Stimulated activated memory B cell treated with anti-CD40 and anti-IgM and Interleukin-4, amounts not matched to agents 10 μg/mL and 1 μg/mL and 100 μg/mL, for 72 hours (primary cell): ENCODE measurements at regions not wholly inside any gene's neighbourhood (a gene's known extent, or its start where the extent isn't known, plus 50 kb on each side); places are given as distances from the start of the nearest gene placed in this dataset.
"Not testable (repeated sequence)": the region's sequence is repeated elsewhere in the genome, so short reads cannot be mapped to it uniquely, and the experiment has no call there.

Experiments used
- ATAC-seq: fragments of 150-1000 bp; cut with Tn5 transposase; 2 replicates; pipeline ENCODE4 v1.10.0; 2021
- H3K27ac Mint-ChIP-seq: one replicate; pipeline ENCODE4 v1.8.0; 2022; ENCODE audit warnings: mild to moderate bottlenecking, mixed read lengths
- H3K27me3 Mint-ChIP-seq: one replicate; pipeline ENCODE4 v1.8.0; 2022; ENCODE audit warnings: mixed read lengths
- H3K36me3 Mint-ChIP-seq: one replicate; pipeline ENCODE4 v1.8.0; 2022; ENCODE audit warnings: mixed read lengths
- H3K4me1 Mint-ChIP-seq: one replicate; pipeline ENCODE4 v1.8.0; 2022; ENCODE audit warnings: mixed read lengths
- H3K4me3 Mint-ChIP-seq: one replicate; pipeline ENCODE4 v1.8.0; 2022; ENCODE audit warnings: mild to moderate bottlenecking, moderate library complexity, mixed read lengths
- H3K9me3 Mint-ChIP-seq: one replicate; pipeline ENCODE4 v1.8.0; 2022; ENCODE audit warnings: mixed read lengths

DNA sequence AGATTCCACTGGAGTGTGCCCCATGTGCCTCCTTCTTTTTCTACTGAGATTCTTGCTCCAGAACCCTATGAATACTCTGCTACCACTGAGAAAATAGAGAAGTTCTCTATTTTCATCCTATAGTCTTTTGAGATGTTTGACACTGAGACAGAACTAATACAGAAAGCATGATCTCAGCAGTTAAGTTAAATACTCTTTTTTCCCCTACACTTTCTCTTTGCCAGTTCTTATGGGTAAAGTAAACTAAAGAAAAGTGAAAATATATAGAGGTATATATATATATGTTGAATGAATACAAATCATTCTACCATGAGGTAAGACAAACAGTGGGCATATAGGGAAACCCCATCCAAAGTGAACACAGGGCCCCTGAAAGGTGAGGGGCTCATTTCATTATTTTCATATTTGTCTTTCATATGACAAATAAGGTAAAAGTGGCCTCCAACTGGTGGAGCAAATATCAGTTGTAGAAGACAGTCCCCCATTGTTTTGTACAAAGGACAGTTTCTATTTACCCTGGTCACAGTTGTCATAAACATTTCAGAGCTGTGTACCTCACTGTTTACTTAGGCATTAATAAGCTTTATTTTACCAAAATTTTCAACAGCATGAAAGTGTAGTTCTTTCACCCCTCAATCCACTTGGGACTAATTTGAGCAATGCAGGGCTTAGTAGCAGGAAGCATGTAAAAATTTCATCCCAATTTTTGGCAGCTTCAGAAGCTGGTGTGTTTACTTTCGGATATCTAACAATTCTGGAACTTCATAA is 188.3 kb upstream of the MARCKS start:
- H3K4me1 Mint-ChIP-seq, result peaks cover 11% of the 10 kb centered on the region
- H3K36me3 Mint-ChIP-seq, result no peaks in the 10 kb centered on the region
- no peaks in the 10 kb centered on the region for H3K27me3 Mint-ChIP-seq
- no peak overlapping the region for H3K4me3 Mint-ChIP-seq
- H3K9me3 Mint-ChIP-seq, result no peaks in the 10 kb centered on the region
- ATAC-seq, result no peak
- no peak overlapping the region for H3K27ac Mint-ChIP-seq

DNA sequence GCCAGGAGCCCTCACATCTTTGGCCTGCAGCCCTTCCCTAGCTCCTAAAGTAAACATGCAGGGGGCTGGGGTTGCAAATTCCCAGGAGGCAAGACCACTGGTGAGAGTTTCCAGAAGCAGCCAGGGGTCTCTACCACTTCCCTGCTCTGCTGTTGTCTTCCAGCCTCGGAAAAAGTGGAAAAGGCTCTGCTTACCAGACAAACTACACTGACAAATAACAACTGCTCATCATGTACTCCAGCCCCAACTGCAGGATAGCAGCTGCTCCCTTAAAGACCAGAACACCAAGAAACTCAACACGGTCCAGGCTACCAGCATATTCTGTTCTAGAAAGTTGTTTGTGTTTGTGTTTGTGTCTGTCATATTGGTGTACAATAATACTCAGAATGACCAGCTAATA is 187.5 kb upstream of the MARCKS start:
- no peaks in the 10 kb centered on the region for H3K9me3 Mint-ChIP-seq
- H3K36me3 Mint-ChIP-seq, result no peaks in the 10 kb centered on the region
- no peak for ATAC-seq
- no peak overlapping the region for H3K4me3 Mint-ChIP-seq
- H3K4me1 Mint-ChIP-seq, result peaks cover 11% of the 10 kb centered on the region
- H3K27ac Mint-ChIP-seq, result no peak overlapping the region
- no peaks in the 10 kb centered on the region for H3K27me3 Mint-ChIP-seq

DNA sequence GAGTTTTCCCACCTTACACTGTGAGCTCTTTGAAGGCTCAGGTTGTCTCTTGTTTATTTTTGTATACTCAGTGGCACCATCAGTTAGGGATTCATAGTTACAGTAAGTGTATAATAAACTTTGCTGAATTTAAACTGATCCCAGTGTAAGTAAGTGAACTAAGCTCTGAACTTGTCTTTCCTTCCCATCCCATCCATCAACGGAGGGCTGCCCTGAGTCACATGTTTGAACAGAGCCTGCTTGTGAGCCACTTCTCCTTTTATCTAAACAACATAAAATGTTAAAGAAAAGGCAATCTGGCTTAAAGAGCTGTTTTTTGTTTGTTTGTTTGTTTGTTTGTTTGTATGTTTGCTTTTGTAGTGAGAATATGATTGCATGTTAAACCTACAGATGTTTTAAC is 185.7 kb upstream of the MARCKS start:
- peaks cover 11% of the 10 kb centered on the region for H3K4me1 Mint-ChIP-seq
- H3K27me3 Mint-ChIP-seq, result no peaks in the 10 kb centered on the region
- no peaks in the 10 kb centered on the region for H3K36me3 Mint-ChIP-seq
- H3K4me3 Mint-ChIP-seq, result no peak overlapping the region
- ATAC-seq, result no peak
- no peak overlapping the region for H3K27ac Mint-ChIP-seq
- H3K9me3 Mint-ChIP-seq, result no peaks in the 10 kb centered on the region

DNA sequence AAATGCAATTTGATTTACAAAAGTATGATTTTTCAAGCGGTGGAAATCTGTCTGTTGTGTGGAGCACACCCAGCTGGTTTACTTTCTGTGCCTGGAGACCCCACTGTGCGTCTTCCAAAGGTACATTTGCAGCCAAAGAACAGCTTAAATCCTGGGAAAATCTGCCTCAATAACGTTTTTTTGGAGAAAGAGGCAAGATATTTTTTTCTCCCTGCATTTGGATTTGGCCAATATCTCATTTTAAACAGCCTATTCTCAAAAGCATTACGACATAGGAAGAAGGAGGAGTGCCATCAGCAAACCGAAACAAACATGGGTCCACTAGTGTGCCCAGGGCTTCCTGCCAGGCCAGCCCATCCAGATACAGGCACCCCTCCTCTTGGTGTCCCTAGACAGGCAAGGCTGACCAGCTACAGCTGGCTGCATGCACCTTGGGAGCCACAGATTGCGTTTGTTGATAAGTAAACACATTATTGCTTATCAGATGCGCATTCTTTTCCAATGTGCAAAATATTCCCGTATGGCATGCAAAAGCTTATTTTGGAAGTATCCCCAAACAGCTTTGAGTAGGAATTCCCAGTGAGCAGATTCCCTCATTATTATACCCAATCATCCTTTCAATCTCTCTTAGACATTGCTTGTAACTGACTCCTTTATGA is 184.5 kb upstream of the MARCKS start:
- Mint-ChIP-seq H3K36me3 (no peaks in the 10 kb centered on the region), H3K4me3 (no peak overlapping the region), H3K9me3 (no peaks in the 10 kb centered on the region), H3K4me1 (peaks cover 11% of the 10 kb centered on the region), H3K27me3 (no peaks in the 10 kb centered on the region), H3K27ac (no peak overlapping the region)
- no peak for ATAC-seq

DNA sequence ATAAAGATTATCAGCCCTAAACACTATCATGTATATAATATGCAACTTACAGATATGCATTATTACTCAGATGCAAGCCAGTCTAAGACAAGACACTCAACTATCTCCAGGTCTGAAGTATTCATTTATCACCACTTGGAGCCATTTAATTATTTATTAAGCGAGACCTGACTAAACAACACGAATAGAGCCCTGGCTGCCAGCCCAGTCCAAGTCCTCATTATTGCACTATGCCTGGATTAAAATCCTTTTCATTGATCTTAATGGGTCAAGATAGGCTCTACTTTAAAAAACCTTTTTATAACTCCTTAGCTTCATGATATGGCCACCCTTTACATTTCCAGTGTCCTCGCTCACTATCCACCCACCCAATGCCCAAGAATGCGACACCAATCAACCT is 183.1 kb upstream of the MARCKS start:
- Mint-ChIP-seq H3K36me3 (no peaks in the 10 kb centered on the region), H3K27ac (no peak overlapping the region), H3K4me1 (peaks cover 19% of the 10 kb centered on the region), H3K27me3 (no peaks in the 10 kb centered on the region), H3K4me3 (no peak overlapping the region), H3K9me3 (no peaks in the 10 kb centered on the region)
- ATAC-seq, result no peak

DNA sequence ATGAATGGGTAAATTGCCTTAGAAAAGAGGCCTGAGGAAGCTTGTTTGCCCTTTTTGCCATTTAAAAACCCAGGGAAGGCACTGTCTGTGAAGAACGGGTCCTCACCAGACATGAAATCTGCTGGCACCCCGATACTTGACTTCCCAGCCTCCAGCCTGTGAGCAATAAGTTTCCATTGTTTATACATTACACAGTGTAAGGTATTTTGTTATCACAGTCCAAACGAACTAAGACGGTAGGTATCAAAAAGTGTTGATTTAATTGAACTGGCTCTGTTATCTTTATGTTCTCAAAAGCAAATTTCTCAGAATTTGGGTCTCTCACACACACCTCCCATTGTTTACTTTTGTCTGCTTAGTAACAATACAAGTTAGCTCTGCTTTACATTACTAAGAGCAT is 181.1 kb upstream of the MARCKS start:
- ATAC-seq, result no peak
- no peaks in the 10 kb centered on the region for H3K36me3 Mint-ChIP-seq
- H3K9me3 Mint-ChIP-seq, result no peaks in the 10 kb centered on the region
- H3K4me3 Mint-ChIP-seq, result no peak overlapping the region
- peaks cover 29% of the 10 kb centered on the region for H3K4me1 Mint-ChIP-seq
- no peaks in the 10 kb centered on the region for H3K27me3 Mint-ChIP-seq
- H3K27ac Mint-ChIP-seq, result no peak overlapping the region

DNA sequence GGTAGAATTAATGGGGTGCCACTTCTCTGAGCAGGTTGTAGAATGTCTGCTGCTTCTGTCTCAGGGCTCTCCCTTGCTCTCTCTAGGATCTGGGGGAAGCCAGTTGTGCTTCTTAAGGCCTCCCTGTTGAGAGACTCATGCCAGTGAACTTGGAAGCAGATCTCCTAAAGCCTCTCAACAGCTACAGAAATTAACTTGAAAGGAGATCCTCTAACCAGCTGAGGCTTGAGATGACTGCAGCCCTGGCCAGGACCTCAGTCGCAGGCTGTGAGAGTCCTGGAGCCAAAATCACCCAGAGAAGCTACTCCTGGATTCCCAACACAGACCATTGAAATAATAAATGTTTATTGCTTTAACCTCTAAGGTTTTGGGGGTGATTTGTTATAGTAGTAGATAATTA is 180.2 kb upstream of the MARCKS start:
- Mint-ChIP-seq H3K4me3 (no peak overlapping the region), H3K36me3 (no peaks in the 10 kb centered on the region), H3K27ac (no peak overlapping the region), H3K27me3 (no peaks in the 10 kb centered on the region), H3K4me1 (peaks cover 29% of the 10 kb centered on the region), H3K9me3 (no peaks in the 10 kb centered on the region)
- no peak for ATAC-seq

DNA sequence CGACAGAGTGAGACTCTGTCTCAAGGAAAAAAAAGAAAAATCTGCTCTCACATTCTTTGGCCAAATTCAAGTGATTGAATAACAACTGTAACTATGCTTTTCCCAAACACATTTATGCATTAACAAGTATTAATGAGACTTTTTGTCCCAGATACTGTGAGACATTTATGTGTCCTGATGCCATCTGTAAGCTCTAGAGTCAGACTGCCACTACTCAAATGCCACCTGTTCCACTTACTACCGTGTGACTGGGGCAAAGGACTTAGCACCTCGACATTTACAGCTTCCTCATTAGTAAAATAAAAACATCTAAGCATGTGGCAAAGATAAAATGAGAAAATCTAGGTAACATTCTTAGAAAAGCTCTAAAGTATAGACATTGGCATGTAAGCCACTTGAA is 178.1 kb upstream of the MARCKS start:
- Mint-ChIP-seq H3K4me3 (no peak overlapping the region), H3K27ac (no peak overlapping the region), H3K36me3 (no peaks in the 10 kb centered on the region), H3K27me3 (no peaks in the 10 kb centered on the region), H3K4me1 (peaks cover 33% of the 10 kb centered on the region), H3K9me3 (no peaks in the 10 kb centered on the region)
- no peak for ATAC-seq

DNA sequence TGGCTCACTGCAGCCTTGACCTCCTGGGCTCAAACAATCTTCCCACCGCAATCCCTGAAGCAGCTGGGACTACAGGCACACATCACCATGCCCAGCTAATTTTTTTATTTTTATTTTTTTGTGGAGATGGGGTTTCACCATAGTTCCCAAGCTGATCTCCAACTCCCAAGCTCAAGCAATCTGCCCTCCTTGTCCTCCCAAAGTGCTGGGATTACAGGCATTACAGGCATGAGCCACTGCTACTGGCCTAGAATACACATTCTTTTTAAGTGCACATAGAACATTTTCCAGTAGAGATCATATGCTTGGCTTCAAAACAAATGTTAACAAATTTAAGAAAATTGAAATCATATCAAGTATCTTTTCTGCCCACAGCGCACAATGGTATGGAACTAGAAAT is 176.8 kb upstream of the MARCKS start:
- H3K4me1 Mint-ChIP-seq, result peaks cover 40% of the 10 kb centered on the region
- H3K27me3 Mint-ChIP-seq, result no peaks in the 10 kb centered on the region
- no peak for ATAC-seq
- no peak overlapping the region for H3K4me3 Mint-ChIP-seq
- H3K27ac Mint-ChIP-seq, result no peak overlapping the region
- no peaks in the 10 kb centered on the region for H3K36me3 Mint-ChIP-seq
- H3K9me3 Mint-ChIP-seq, result no peaks in the 10 kb centered on the region

DNA sequence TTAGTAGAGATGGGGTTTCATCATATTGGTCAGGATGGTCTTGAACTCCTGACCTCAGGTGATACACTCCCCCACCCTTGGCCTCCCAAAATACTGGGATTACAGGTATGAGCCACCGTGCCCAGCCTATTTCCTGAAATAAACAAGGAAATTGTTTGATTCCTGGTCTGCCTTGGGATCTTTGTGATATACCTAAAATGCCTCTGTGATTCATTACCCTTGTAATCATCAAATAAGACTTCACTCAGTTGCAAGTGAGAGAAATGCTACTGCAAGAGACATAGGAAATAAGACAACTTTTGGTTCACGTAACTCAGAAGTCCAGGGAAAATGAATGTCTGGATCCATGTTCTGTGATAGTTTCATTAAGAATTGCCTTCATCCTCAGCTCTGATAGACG is 173.2 kb upstream of the MARCKS start:
- Mint-ChIP-seq H3K4me3 (no peak overlapping the region), H3K4me1 (peaks cover 40% of the 10 kb centered on the region), H3K9me3 (no peaks in the 10 kb centered on the region), H3K27ac (peak overlapping the region; percentile 89), H3K27me3 (no peaks in the 10 kb centered on the region), H3K36me3 (no peaks in the 10 kb centered on the region)
- no peak for ATAC-seq

DNA sequence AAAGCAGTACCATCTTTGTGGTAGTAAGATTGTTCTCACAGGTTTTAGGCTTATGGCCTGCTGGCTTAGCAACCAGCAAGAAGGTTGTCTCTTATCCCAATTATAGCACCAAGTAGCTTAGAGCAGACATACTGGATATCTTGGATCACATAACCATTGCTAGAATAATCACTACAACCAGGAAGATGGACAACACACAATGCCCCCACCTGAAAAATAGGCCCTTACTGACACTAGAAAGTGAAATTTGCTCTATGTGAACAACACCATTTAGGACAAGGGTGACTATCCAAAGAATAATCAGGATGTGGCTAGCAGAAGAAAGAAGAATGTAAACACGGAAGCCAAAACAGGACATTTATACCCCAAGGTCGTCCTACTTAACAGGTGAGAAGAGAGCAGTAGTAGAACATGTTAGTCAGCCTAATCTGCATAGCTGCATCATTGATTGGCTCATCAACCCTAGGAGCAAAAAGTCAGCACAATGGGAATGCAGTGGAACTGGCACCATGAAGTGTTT is 172.7 kb upstream of the MARCKS start:
- Mint-ChIP-seq H3K27me3 (no peaks in the 10 kb centered on the region), H3K9me3 (no peaks in the 10 kb centered on the region), H3K27ac (peak overlapping the region; percentile 89), H3K36me3 (no peaks in the 10 kb centered on the region), H3K4me1 (peaks cover 40% of the 10 kb centered on the region), H3K4me3 (no peak overlapping the region)
- ATAC-seq, result peak; percentile 62

DNA sequence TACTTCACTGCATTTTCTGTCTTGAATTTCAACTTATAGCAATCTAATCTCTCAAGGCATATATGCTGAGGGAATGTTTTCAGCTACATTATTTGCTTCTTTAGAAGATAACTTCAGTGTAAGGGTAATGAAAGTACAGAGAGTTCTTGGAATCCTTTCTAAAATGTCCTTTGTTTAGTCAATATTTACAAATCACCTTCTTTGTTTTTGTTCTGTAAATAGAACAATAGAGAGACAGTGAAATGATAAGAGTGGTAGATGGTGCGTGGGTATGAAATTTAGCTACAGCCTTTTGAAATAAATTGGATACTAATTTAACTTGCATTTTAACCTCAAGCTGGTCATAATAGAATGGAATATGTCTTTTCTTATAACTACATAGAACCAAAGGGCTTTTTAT is 171.1 kb upstream of the MARCKS start:
- no peak overlapping the region for H3K27ac Mint-ChIP-seq
- peaks cover 46% of the 10 kb centered on the region for H3K4me1 Mint-ChIP-seq
- H3K27me3 Mint-ChIP-seq, result no peaks in the 10 kb centered on the region
- no peak overlapping the region for H3K4me3 Mint-ChIP-seq
- H3K9me3 Mint-ChIP-seq, result no peaks in the 10 kb centered on the region
- H3K36me3 Mint-ChIP-seq, result no peaks in the 10 kb centered on the region
- no peak for ATAC-seq

DNA sequence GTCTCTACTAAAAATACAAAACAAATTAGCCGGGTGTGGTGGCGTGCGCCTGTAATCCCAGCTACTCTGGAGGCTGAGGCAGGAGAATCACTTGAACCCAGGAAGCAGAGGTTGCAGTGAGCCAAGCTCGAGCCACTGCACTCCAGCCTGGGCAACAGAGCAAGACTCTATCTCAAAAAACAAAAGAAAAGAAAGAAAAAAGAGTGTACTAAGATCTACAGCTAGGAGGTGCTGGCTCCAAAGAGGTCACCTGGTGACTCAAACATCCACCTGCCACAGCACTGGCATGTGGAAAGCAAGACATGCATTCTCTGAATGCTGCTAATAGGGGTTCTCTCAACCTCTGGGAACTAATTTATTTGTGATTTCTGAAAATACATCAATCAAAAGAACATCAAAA is 167.5 kb upstream of the MARCKS start:
- H3K4me3 Mint-ChIP-seq, H3K9me3 Mint-ChIP-seq, H3K36me3 Mint-ChIP-seq, ATAC-seq, H3K27me3 Mint-ChIP-seq: not testable (repeated sequence)
- Mint-ChIP-seq H3K27ac (peak overlapping the region; percentile 81), H3K4me1 (peaks cover 29% of the 10 kb centered on the region)

DNA sequence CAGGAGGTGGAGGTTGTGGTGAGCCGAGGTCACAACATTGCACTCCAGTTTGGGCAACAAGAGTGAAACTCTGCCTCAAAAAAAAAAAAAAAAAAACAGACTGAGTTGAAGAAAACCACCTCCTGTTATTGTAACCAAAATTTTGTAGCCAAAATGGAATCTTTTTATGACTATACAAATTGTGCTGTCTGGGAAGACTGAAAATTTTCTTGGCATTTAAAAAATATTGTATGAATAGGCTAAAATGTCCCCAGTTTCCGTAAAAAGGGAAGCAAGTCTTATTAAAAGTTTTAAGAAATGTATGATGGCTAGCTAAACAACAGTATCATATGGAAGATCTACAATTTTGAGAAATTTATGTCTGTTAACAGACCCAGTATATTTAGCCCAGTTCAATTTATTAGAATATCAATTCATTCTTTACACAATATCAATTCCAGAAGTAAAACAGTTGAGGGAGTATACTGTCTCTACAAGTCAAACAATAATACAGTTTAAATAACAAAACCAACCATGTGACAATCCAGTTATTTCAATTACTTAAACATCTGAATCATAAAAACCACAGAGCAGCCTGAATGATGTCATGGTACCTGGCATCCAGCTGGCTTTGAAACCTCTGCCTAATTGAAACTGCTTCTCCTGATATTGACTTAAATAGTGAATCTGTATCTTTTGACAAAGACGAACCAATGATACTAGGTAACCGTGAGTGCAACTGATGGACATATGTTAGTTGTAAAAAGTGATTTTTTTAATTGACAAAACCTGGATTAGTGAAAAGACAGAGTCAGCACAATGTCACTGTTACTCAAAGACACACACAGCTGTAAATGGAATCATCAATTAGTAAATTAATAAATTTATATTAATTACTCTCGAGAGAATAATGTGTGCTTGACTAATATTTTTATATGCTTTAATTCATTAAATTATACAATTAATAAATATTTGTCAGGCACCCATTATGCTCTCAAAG is 166.6 kb upstream of the MARCKS start:
- H3K4me1 Mint-ChIP-seq, result peaks cover 27% of the 10 kb centered on the region

DNA sequence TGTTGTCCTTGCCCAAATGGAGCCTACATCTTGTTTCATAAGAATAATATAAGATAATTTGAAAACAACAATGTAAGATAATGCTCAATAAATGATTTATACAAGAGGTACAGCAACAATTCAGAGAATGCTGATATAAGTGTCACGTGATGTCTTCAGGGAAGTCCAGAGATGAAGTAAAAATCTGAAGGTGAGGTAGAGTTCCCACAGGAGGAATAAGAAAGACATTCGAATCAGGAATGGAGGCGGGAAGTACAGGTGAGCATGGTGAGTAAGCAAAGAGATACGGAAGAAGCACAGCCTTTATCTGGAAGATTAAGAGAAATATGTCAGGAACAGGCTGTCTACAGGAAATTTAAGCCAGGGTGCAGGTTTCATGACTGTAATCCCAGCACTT is 165.9 kb upstream of the MARCKS start:
- Mint-ChIP-seq H3K27ac (peak overlapping the region; percentile 2), H3K27me3 (no peaks in the 10 kb centered on the region), H3K4me1 (peaks cover 27% of the 10 kb centered on the region)

More for the DNA sequence above, 166.6 kb upstream of the MARCKS start:
- H3K27me3 Mint-ChIP-seq, result no peaks in the 10 kb centered on the region
- H3K9me3 Mint-ChIP-seq, result peaks cover 3% of the 10 kb centered on the region
- peak; percentile 81 for ATAC-seq
- H3K36me3 Mint-ChIP-seq, result no peaks in the 10 kb centered on the region
- H3K27ac Mint-ChIP-seq, result peak overlapping the region; percentile 81
- no peak overlapping the region for H3K4me3 Mint-ChIP-seq

More for the DNA sequence above, 165.9 kb upstream of the MARCKS start:
- Mint-ChIP-seq H3K9me3 (peaks cover 3% of the 10 kb centered on the region), H3K4me3 (no peak overlapping the region), H3K36me3 (no peaks in the 10 kb centered on the region)
- ATAC-seq, result no peak
